ENCODE measurements at regions not wholly inside any gene's neighbourhood (a gene's known extent, or its start where the extent isn't known, plus 50 kb on each side); places are given as distances from the start of the nearest gene placed in this dataset.

GRCh38 chr13:29654843-29655547 is 59.5 kb upstream of the SLC7A1 start:
- DNase-seq (ENCODE audit: low read depth), result no peak

- DNase-seq (ENCODE audit: low read depth), result no peak
Observed at GRCh38 chr13:29654384-29654783, 58.9 kb upstream of the SLC7A1 start.

GRCh38 chr13:29648760-29649159 is 53.3 kb upstream of the SLC7A1 start:
- DNase-seq (ENCODE audit: low read depth), result no peak

Measured in stimulated activated CD8-positive, alpha-beta memory T cell treated with anti-CD3 and anti-CD28 coated beads, Interleukin-7, amount 100 ng/mL, for 24 hours (primary cell).